Fibroblast of lung (primary cell): ENCODE measurements at regions not wholly inside any gene's neighbourhood (a gene's known extent, or its start where the extent isn't known, plus 50 kb on each side); places are given as distances from the start of the nearest gene placed in this dataset.

ENCODE experiments used
- DNase-seq, 2 donors: peaks; one replicate each; pipeline versions ENCODE4 v3.0.0 to v3.0.0-alpha.2; 2010; ENCODE audit warnings: low read depth in 2 of 2
- H2AFZ ChIP-seq: 2 replicates; pipeline ENCODE4 v1.5.1; 2012; ENCODE audit warnings: low read length, control low read depth, inconsistent platforms
- H3K27ac ChIP-seq: 2 replicates; pipeline ENCODE4 v1.5.1; 2011; ENCODE audit warnings: low read length, control low read depth; ENCODE audit not compliant: insufficient read depth
- H3K27me3 ChIP-seq: 2 replicates; pipeline ENCODE4 v1.5.1; 2011; ENCODE audit warnings: mild to moderate bottlenecking, low read length; ENCODE audit not compliant: control insufficient read depth, insufficient read depth
- H3K36me3 ChIP-seq: 2 replicates; pipeline ENCODE4 v1.5.1; 2011; ENCODE audit warnings: low read length; ENCODE audit not compliant: control insufficient read depth, insufficient read depth
- H3K4me1 ChIP-seq: 2 replicates; pipeline ENCODE4 v1.5.1; 2011; ENCODE audit warnings: low read length; ENCODE audit not compliant: control insufficient read depth, insufficient read depth; ENCODE audit errors: extremely low read depth
- H3K4me2 ChIP-seq: 2 replicates; pipeline ENCODE4 v1.5.1; 2011; ENCODE audit warnings: low read length, control low read depth; ENCODE audit not compliant: insufficient read depth; ENCODE audit errors: extremely low read depth
- H3K4me3 ChIP-seq, 4 experiments: fragments of 200-600 bp in 1 of 4; sonication (generic) in 1 of 4; replicated peaks in 1 of 4; 2 replicates each; pipeline ENCODE4 v1.5.1; 2011 to 2016; ENCODE audit warnings: low read length in 4 of 4, low read depth in 3 of 4, mild to moderate bottlenecking in 3 of 4, control low read depth in 2 of 4, inconsistent platforms in 1 of 4, mixed read lengths in 1 of 4; ENCODE audit not compliant: insufficient read depth in 1 of 4; ENCODE audit errors: control extremely low read depth in 1 of 4
- H3K79me2 ChIP-seq: 2 replicates; pipeline ENCODE4 v1.5.1; 2012; ENCODE audit warnings: mild to moderate bottlenecking, low read length, inconsistent platforms; ENCODE audit not compliant: control insufficient read depth, insufficient read depth
- H3K9ac ChIP-seq: 2 replicates; pipeline ENCODE4 v1.5.1; 2011; ENCODE audit warnings: mild to moderate bottlenecking, low read length, control low read depth; ENCODE audit not compliant: insufficient read depth
- H3K9me3 ChIP-seq: 2 replicates; pipeline ENCODE4 v1.5.1; 2012; ENCODE audit warnings: low read depth, low read length; ENCODE audit not compliant: control insufficient read depth, insufficient read depth
- H4K20me1 ChIP-seq: 2 replicates; pipeline ENCODE4 v1.5.1; 2011; ENCODE audit warnings: low read length; ENCODE audit not compliant: control insufficient read depth, insufficient read depth; ENCODE audit errors: extremely low read depth
- CTCF ChIP-seq, 2 donors: IDR thresholded peaks in 1 of 2; conservative IDR thresholded peaks in 1 of 2; 1 replicate in 1 of 2; 2 replicates in 1 of 2; pipeline ENCODE4 v1.5.1; 2011 to 2012; ENCODE audit warnings: low read length in 2 of 2, control low read depth in 1 of 2, inconsistent platforms in 1 of 2, low read depth in 1 of 2, mild to moderate bottlenecking in 1 of 2
- EZH2 ChIP-seq: IDR thresholded peaks from 2 replicates; pipeline ENCODE4 v1.5.1; 2012; ENCODE audit warnings: low read length, control low read depth, mild to moderate bottlenecking; ENCODE audit errors: missing control alignments

DNA sequence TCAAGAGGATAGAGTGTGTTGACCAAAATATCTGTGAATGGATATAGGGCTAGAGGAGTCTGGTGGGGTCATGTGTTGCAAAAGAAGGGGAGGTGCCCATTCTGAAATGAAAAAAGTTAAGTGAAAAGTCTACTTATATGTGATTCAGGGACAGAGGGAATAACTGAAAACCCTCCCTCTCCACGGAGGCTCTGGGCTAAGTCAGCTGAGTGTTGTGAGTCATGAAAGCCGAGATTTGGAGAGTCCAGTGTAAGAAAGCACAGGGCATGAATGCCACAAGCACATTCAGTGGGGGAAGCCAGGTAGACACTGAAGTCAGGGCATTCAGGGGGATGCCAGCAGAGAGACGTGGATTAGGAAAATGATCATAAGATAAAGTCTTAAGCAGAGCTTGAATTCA, 871.9 kb downstream of the TSN start:
- Histone ChIP-seq H3K79me2 (no peaks in the 10 kb centered on the region), H2AFZ (no peak overlapping the region), H3K36me3 (no peaks in the 10 kb centered on the region), H3K4me2 (no peak overlapping the region), H3K27ac (no peak overlapping the region), H3K9me3 (no peaks in the 10 kb centered on the region), H3K4me1 (no peaks in the 10 kb centered on the region), H4K20me1 (no peaks in the 10 kb centered on the region), H3K4me3 (no peak overlapping the region), H3K9ac (no peak overlapping the region), H3K27me3 (no peaks in the 10 kb centered on the region)
- DNase-seq: peak in 1 of 2 donors; percentile 2
- no peak for TF ChIP-seq EZH2
- TF ChIP-seq CTCF (conservative IDR thresholded peaks at IDR 0.05 in 1 of 2, IDR thresholded peaks at IDR 0.05 in 1 of 2; ENCODE audit: low read depth in 1 of 2, low read length in 2 of 2): no peak

- Histone ChIP-seq H4K20me1 (no peaks in the 10 kb centered on the region), H3K9me3 (no peaks in the 10 kb centered on the region), H3K4me1 (peaks cover 3% of the 10 kb centered on the region), H3K79me2 (no peaks in the 10 kb centered on the region), H3K4me3 (no peak overlapping the region), H3K36me3 (no peaks in the 10 kb centered on the region), H2AFZ (no peak overlapping the region), H3K4me2 (no peak overlapping the region), H3K9ac (no peak overlapping the region), H3K27ac (no peak overlapping the region), H3K27me3 (no peaks in the 10 kb centered on the region)
- peak; percentile 79 to 88 for DNase-seq
- TF ChIP-seq CTCF (conservative IDR thresholded peaks at IDR 0.05 in 1 of 2, IDR thresholded peaks at IDR 0.05 in 1 of 2; ENCODE audit: low read depth in 1 of 2, low read length in 2 of 2) (no peak), EZH2 (no peak)
These were observed 878.8 kb downstream of the TSN start for GRCh38 chr2:122634256-122634655.

DNA sequence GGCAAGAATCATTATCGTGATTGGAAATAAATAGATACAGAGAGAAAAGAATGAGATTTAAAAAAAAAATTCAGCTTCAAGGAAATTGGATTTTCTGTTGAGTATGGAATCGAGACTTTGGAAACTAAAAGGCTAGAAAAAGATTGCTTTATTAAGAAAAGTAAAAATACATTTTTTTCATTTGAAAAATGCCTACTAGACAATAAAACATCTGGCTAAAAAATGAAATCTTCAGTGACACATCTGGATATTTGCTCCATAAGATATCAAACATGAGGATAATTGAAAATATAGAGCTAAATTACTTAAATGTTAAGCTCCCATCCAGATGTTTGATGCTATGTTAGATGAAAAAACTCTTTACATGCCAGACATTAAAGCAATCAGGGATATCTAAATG, 879.5 kb downstream of the TSN start:
- no peaks in the 10 kb centered on the region for H3K79me2 ChIP-seq
- H3K9me3 ChIP-seq: no peaks in the 10 kb centered on the region
- no peak overlapping the region for H2AFZ ChIP-seq
- no peak overlapping the region for H3K27ac ChIP-seq
- H4K20me1 ChIP-seq: no peaks in the 10 kb centered on the region
- H3K9ac ChIP-seq: no peak overlapping the region
- TF ChIP-seq EZH2: no peak
- no peak for TF ChIP-seq CTCF (conservative IDR thresholded peaks at IDR 0.05 in 1 of 2, IDR thresholded peaks at IDR 0.05 in 1 of 2; ENCODE audit: low read depth in 1 of 2, low read length in 2 of 2)
- no peak for DNase-seq
- H3K4me3 ChIP-seq: no peak overlapping the region
- peaks cover 3% of the 10 kb centered on the region for H3K4me1 ChIP-seq
- no peaks in the 10 kb centered on the region for H3K36me3 ChIP-seq
- H3K4me2 ChIP-seq: no peak overlapping the region
- no peaks in the 10 kb centered on the region for H3K27me3 ChIP-seq
